Stimulated activated CD4-positive, alpha-beta T cell treated with anti-CD3 and anti-CD28 coated beads, Interleukin-1b, Interleukin-23, amount 100 ng/mL, for 1 hour (primary cell): ENCODE measurements at regions not wholly inside any gene's neighbourhood (a gene's known extent, or its start where the extent isn't known, plus 50 kb on each side); places are given as distances from the start of the nearest gene placed in this dataset.

Experiments
- DNase-seq, 2 donors: peaks; one replicate each; pipeline ENCODE4 v3.0.0-alpha.2; 2020; ENCODE audit warnings: low read depth in 2 of 2

DNA sequence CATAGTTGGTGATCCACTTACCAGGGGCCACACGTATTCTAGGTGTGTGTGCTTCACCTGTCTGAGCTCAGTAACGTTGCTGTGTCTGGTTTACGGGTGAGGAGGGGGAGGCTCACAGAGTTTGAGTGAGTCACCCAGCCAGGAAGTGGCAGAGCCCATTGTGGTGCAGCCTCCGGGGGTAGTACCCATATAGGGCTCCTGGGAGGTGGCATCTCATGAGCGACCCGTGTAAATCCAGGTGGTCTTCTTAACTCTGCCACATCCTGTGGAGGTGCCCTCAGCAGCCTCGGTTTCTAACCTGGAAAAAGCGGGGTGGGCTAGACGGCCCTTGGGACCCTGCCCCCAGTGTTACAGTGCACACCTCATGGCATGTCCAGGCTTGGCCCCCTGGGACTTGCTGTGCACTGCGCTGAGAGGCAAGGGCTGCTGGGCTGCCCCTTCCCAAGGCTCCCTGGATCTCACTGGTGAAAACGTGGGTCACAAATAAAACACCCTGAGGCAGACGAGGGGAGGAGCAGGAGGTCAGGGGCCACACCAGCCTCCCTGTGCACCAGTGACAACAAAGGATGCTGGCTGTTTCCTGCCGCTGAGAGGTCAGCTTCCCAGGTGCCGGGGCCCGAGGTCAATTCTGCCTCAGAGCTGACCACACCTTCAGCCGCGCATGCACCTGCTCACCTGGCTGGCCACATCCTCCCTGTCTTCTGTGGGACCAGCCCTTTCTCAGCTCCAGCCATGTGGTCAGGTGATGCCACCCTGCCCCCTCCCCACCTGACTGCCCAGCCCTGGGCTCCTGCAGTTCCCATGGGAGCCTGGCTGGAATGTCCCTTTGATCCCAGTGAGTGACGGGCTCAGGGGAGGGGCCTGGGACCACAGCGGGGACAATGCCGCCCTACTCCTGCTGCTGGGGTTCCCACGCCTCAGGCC is 305.1 kb downstream of the CTTN start:
- no peak for DNase-seq

GRCh38 chr11:70705097-70705496 is 306.8 kb downstream of the CTTN start:
- DNase-seq: no peak

GRCh38 chr11:70705930-70706329 is 307.6 kb downstream of the CTTN start:
- DNase-seq: no peak

DNA sequence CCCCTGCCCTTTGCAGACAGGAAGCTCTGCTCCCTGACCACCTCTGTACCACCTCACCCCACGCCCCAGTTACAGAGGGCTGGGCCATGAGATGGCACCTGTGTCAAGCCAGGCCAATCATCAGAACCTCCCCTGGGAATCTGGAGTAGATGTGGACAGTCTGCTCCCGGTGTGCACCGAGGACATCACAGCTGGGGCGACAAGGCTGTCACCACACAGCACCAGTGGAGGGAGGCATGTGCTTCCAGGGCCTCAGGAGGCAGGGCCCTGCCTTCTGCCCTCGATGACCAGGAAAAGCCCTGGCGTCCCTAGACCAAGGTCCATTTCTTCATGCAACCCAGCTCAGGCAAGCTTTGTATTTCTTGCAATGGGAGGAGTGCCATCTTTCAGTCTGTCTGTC is 309.5 kb downstream of the CTTN start:
- no peak for DNase-seq

DNA sequence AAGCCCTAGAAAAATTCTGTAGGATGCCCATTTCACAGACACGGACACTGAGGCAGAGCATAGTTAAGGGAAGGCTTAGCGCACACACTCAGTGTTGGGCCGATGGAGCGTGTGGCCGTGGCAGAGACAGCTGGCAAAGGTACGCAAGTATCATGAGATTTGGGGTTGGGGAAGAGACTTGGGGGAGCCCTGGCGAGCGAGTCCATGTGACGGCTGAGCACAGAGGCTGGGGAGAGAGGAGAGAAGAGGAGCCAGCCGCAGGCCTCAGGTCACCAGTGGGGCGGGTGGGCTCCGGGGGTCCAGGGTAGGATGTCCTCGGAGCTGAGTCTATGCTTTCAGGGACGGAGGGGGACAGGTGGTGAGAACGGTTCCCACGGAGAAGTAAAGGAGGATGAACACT is 311.3 kb downstream of the CTTN start:
- DNase-seq: no peak

DNA sequence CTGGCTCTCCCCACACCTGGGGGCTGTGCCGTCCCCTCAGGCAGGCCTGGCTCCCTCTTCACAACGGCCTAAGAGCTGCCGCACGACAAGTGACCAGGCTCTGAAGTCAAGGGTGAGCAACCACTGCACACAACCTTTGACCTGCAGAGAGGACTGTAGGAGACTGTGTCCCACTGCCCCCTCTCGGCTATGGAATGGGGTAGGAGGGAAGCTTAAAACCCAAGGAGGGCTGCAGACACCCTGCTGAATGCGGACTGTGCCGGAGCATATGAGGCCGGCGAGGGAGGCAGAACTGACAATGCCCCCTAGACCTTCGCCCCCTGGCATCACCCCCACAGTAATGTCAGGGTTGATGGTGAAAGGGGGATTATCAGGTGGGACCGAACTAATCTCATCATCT is 311.9 kb downstream of the CTTN start:
- no peak for DNase-seq

DNA sequence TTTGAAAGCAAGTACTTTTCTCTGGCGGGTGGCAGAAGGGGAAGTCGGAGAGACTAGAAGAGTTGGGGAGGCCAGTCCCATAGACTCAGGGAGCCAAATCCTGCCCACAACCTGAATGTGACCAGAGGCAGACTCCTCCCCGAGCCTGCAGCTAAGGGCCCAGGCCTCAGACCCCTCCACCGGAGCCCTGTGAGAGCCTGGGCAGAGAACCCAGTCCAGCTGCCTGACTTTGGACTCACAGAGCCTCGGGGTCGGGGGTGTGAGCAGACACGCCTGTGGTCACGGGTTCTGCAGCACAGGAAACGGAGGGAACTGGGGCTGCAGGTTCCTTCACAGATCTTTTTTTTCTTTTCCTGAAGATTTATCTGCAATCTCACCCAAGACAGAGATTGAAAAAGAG is 312.3 kb downstream of the CTTN start:
- no peak for DNase-seq

GRCh38 chr11:70711095-70711910 is 313.0 kb downstream of the CTTN start:
- no peak for DNase-seq

DNA sequence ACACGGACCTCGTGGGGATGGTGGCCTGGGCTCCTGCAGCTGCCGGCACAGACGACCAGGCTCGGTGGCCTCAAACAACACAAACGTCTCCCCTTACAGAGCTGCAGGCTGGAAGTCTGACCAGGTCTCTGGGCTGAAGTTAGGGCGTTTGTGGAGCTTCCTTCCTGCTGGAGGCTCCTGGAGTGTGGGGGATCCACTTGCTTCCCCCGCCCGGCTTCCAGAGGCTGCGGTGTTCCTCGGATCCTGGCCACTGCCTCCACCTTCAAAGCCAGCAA is 313.5 kb downstream of the CTTN start:
- DNase-seq: no peak

DNA sequence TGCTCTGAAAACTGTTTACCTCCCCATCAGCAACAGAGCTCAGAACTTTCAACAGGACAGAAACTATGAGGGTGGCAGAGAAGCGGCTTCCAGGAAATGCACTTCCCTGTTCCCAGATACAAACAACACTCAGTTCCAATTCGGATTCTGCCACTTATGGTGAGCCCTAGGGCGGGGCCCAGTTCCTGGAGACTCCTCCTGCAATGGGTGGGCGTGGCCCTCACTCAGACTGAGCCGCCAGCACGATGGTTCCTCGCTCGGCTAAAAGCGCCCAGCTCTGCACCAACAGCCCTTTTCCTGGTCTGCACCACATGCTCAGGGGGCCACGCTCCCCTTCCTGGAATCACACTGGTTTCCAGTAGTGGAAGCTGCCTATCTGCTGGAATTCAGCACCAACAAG is 314.1 kb downstream of the CTTN start:
- no peak for DNase-seq

DNA sequence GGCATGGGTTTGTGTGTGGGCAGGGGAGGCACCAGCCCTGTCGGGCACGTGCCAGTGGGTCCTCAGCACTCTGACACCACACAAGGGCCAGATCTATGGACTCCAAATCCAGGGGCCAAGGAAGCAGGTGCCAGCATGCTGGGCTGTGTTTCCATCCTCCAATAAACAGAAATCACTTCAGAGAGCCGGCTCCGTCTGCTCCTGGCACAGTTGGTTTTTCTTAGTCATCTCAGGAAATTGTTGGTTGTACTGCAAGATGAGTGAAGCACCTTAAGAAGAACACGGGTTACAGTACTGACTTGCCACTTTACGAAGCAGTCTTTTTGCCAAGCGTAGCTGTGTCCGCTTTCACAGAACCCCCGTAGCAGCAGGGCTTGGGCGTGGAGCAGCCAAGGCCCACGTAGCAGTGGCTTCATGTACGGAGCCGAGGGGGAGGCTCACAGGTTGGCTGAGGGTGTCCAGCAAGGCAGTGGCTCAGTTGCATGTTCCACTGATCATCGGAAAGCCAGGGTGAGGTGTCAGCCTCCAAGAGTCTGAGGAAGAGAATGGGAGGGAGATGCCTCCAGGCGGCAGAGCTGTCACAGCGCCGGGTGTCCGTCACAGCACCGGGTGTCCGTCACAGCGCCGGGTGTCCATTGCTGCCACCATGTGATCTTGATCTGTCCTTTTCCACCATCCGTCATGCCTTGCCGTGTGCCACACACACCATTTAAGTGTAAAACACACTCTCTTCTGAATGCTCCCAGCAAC is 314.9 kb downstream of the CTTN start:
- no peak for DNase-seq

- no peak for DNase-seq
Observed at GRCh38 chr11:70713988-70714665, 315.8 kb downstream of the CTTN start.

GRCh38 chr11:70715166-70715951 is 317.0 kb downstream of the CTTN start:
- no peak for DNase-seq

DNA sequence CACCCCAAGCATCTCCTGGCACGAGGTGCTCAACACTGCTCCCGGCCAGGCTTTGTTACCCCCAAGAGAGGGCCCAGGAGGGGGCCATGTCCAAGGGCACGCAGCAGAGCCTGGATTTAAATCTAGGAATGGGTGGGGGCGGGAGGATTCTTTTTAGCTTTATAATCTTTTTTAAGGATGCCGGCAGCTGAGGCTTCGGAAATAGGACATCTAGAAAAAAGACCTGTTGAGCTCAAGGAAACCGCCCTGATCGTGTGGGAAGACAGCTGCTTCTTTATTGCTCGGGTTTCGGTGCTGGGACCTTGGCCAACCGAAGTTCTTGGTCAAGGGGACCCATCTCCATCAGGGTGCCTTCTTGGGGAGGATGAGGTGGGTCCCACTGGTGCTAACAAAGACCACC is 317.9 kb downstream of the CTTN start:
- no peak for DNase-seq

DNA sequence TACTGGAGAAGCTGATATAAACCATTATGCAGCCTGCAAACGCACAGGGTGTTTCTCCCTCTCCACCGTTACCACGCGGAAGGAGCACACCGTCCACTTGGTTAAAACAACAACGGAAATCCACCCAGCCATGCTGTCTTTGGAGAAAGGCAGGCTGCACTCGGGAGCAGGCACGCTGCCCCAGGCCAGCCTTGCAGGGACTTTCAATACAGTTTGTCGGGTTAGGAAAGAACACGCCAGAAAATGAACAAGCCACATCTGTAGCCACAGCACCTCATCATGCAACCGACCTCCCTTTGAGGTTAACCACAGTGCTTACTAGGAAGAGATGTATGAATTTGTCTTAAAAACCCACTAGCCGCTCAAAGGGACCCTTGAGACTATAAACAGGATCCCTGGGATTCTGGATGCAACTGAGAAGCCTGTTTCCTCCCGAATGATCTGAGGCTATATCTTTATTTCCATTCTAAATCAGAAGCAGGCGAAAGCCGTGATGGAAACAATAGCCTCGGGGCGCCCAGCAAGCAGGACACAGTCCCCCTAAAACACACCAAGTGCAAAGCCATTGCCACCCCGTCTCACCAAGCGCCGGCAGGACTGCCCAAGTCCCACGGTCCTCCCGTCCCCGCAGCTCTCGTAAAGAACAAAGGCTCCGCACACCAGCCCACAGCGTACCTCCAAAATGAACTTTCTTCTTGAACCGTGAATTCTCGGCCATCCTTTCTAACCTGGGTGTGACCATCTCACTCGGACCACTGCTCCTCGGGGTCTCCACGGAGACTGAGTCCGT is 318.9 kb downstream of the CTTN start:
- no peak for DNase-seq

DNA sequence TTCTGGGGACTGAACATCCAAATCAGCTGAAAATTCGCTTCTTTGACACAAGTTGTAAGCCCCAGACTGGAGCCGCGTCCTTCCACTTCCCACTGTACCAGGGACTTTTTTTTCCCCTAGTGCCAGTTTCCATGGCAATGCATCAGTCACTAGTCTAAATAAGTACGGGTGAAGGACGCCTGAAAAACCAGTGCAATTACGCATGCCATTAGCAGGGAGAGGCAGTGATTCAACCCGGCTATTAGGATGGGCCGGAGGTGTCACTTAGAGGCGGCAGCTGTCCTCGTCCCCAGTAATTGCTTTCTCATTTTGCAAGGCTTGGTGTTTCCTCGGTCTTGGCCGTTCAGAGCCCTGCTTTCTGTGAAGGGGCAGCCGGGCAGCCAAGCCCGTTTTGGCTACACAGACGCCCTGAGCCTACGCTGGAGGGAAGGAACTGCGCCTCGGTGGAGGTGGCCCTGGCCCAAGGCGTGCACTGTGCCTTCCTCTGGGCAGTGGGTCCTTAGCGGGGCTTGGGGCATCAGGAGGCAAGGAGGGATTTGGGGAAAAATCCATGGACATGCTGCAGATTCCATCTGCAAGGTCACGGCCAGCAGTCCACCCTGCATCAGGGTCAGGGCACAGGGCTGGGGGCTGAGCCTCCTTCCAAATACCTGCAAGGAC is 319.7 kb downstream of the CTTN start:
- no peak for DNase-seq

GRCh38 chr11:70719516-70719915 is 321.2 kb downstream of the CTTN start:
- no peak for DNase-seq

- no peak for DNase-seq
Observed at GRCh38 chr11:70720281-70720680, 322.0 kb downstream of the CTTN start.

DNA sequence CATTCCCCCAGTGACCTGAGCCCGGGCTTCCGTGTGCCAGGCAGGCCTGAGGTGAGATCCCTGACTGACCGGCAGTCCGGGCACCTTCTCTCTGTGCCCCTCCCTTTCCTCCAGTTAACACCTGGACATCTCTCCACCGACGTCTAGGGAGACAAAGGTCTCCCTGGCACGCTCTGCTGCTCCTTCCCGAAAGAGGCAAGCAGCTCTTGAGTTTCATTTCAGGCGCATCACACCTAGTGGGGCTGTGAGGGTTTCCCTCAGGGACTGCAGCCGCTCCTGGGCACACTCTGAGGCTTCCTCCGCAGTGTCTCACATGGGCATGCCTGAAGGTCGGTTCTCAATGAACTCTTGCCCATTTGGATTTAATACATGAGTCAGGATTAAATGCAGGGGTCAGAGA is 322.7 kb downstream of the CTTN start:
- no peak for DNase-seq

GRCh38 chr11:70725278-70725677 is 326.9 kb downstream of the CTTN start:
- DNase-seq: no peak
